GM13976 (cell line): ENCODE measurements at regions not wholly inside any gene's neighbourhood (a gene's known extent, or its start where the extent isn't known, plus 50 kb on each side); places are given as distances from the start of the nearest gene placed in this dataset.
"Not testable (repeated sequence)": the region's sequence is repeated elsewhere in the genome, so short reads cannot be mapped to it uniquely, and the experiment has no call there.

Source experiments
- DNase-seq: peaks from one replicate; pipeline ENCODE4 v3.0.0; 2012; ENCODE audit warnings: low spot score
- in situ Hi-C: fragments of 300-500 bp; cut with MboI; formaldehyde crosslinking; loops from one replicate; pipeline ENCODE4 v1.12.0; 2022; ENCODE audit warnings: low sequenced_read_pairs, mixed read lengths, inconsistent platforms; ENCODE audit not compliant: unreplicated experiment
- TF ChIP-seq, protein P1 (sequence below): IDR thresholded peaks from 2 replicates; pipeline ENCODE4 v1.5.1; 2012; ENCODE audit warnings: borderline replicate concordance, mild to moderate bottlenecking; ENCODE audit not compliant: insufficient read depth; ENCODE audit errors: extremely low read depth, missing control alignments, control extremely low read depth

DNA sequence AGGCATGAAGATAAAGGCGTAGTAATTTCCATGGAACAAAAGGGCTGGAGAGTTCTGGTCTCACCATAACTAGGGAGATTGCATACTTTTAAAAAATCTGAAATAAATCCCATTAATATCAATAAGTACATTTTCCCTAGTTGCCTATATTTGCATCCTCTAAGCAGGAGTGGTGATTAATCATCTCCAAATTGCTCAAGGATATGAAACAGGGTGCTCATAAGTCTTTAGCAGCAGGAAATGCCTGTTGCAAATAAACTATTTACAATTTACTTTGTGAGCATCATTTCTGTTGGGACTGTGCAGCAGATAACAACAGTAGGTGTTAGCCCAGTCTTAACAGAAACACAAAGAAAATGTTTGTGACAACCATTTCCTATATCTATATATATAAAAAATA is 92.4 kb upstream of the TMEM178A start:
- TF ChIP-seq, protein P1, sequence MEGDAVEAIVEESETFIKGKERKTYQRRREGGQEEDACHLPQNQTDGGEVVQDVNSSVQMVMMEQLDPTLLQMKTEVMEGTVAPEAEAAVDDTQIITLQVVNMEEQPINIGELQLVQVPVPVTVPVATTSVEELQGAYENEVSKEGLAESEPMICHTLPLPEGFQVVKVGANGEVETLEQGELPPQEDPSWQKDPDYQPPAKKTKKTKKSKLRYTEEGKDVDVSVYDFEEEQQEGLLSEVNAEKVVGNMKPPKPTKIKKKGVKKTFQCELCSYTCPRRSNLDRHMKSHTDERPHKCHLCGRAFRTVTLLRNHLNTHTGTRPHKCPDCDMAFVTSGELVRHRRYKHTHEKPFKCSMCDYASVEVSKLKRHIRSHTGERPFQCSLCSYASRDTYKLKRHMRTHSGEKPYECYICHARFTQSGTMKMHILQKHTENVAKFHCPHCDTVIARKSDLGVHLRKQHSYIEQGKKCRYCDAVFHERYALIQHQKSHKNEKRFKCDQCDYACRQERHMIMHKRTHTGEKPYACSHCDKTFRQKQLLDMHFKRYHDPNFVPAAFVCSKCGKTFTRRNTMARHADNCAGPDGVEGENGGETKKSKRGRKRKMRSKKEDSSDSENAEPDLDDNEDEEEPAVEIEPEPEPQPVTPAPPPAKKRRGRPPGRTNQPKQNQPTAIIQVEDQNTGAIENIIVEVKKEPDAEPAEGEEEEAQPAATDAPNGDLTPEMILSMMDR = no peak
- in situ Hi-C loops = no loop called here

DNA sequence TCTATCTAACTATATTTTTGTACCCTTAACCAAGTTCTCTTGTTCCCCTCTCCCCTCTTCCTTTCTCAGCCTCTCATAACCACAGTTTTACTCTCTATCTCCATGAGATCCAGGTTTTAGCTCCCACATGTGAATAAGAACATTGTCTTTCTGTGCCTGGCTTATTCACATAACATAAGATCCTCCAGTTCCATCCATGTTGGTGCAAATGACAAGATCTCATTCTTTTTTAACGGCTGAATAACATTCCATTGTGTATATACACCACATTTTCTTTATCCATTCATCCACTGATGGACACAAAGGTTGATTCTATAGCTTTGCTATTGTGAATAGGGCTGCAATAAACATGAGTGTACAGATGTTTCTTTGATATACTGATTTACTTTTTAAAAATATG is 83.9 kb upstream of the TMEM178A start:
- no peak for DNase-seq
- in situ Hi-C loops = no loop called here
- TF ChIP-seq, protein P1 = no peak

More for the DNA sequence above, 92.4 kb upstream of the TMEM178A start:
- no peak for DNase-seq

DNA sequence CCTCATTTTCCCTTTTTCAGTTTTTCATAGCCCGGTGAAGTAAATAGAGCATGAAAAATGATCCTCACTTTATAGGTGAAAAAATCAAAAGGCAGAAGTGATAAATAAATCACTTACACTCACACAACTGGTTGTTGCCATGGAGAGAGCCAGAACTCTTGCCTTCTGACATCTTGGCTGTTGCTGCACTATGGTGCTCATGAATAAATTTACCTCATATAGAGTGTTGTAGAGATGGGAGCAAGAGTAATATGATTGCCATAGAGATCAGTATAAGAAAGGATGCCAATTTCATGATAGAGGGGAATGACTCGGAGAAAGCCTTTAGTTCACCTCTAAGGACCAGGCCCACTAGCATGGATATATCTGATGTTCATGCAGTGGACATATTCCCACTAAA is 82.5 kb upstream of the TMEM178A start:
- DNase-seq = no peak
- in situ Hi-C loops = no loop called here
- TF ChIP-seq, protein P1 = no peak

DNA sequence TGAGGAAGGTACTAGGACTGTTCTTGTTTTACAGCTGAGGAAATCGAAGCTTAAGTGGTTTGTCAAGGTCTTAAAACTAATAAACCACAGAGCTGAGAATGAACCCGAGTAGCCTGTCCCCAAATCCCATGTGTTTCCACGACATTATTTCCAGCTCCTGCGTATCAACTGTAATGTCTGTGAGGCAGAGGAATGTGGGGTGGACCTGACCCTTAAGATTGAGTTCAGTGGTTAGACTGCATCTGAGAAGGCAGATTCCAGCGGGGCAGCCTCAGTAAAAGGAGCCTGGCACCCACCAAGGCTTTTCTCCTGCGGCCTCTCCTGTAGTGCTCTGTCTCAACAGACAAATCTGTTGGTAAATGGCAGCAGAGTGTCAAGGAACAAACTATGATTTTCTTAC is 81.9 kb upstream of the TMEM178A start:
- TF ChIP-seq, protein P1 = no peak
- DNase-seq = no peak
- in situ Hi-C loops = no loop called here

DNA sequence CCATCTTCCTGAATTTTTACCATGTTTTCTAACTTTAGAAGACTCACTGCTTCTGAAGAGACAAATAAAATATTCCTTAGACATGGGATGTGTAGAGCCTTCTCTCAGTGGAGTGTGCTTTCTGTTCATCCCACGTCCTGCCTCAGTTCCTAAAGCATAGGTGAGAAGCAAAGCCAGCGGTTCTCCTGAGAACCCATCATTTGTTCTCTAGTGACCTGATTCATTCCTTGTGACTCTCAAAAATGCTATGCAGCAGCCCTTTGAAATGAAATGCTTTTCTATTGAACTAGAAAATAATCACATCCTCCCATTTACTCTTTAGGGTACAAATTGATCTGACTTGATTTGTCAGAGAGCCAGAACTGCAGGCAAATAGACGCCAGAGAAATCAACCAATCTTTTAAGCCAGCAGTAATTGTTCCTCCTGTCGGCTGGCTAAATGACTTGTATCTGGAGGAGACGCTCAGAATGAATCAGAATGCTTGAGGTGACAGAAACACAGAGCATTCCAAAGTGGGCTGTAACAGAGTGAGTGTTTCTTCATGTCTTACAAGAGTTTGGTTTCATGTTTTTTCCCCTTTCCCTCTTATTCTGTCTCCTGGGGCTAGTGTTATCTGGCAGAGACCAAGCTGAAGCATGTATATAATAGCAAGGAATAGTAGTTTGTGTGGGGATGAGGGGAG is 81.3 kb upstream of the TMEM178A start:
- TF ChIP-seq, protein P1 = no peak
- no peak for DNase-seq
- in situ Hi-C loops = no loop called here

DNA sequence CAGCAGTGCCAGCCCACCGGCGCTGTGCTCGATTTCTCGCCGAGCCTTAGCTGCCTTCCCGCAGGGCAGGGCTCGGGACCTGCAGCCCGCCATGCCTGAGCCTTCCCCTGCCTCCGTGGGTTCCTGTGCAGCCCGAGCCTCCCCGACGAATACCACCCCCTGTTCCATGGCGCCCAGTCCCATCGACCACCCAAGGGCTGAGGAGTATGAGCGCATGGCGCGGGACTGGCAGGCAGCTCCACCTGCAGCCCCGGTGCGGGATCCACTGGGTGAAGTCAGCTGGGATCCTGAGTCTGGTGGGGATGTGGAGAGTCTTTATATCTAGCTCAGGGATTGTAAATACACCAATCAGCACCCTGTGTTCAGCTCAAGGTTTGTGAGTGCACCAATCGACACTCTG is 80.2 kb upstream of the TMEM178A start:
- DNase-seq, in situ Hi-C loops: not testable (repeated sequence)

DNA sequence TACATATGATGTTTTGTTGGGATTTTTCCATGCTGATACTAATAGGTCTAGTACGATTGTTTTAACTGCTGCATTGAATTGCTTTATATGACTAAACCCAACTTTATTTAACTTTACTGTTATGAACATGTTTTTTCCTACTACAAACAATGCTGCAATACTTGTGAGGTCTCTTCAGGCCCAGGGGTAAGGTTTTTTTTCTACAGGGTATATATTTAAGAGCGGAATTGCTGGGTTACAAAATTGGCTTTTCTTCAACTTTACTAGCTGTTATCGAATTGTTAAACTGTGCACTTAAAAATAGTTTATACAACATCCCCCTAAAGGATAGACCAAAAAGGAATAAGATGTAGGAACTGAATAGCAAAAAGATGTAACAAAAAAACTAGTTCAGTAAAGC is 78.5 kb upstream of the TMEM178A start:
- TF ChIP-seq, protein P1 = no peak
- DNase-seq = no peak
- in situ Hi-C loops = no loop called here
